GM18861 (cell line): ENCODE measurements at regions not wholly inside any gene's neighbourhood (a gene's known extent, or its start where the extent isn't known, plus 50 kb on each side); places are given as distances from the start of the nearest gene placed in this dataset.
"Not testable (repeated sequence)": the region's sequence is repeated elsewhere in the genome, so short reads cannot be mapped to it uniquely, and the experiment has no call there.

Experiments used
- ATAC-seq: cut with Tn5 transposase; IDR thresholded peaks from one replicate; pipeline ENCODE4 v1.9.1; 2021; ENCODE audit not compliant: unreplicated experiment

DNA sequence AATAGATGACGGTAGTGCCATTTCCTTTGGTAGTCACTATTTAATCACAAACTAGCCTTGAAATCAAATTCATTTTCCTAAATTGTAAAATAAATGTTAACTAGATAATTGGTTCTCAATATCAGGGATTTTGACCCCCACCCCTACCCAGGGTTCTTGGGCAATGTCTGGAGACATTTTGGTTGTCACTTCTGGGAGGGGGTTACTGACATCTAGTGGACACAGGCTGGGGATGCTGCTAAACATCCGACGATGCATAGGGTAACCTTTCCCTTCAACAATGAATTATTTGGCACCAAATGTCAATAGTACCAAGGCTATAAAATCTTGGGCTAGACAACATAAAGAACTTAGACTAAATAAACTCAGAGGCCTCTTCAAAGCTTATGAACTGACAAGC, 285.8 kb upstream of the TRPC5 start:
- no peak for ATAC-seq

DNA sequence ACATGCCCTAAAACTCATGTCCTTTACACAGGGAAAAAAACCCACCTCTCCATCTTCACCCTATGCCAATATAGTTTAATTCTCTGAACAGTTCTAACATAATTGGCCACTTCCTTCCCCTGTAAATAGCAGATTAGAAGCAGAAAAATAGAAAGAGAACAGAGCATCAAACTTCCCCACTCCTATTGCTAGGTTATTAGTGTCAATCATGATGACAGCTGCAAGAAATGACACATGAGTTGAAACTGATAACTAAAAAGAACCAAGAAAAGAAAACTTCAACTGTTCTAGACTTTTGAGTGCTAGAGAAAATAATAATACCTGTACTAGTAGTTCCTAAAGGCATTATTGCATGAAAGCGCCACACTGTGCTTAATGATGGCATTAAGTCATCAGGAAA, 284.5 kb upstream of the TRPC5 start:
- ATAC-seq: no peak

DNA sequence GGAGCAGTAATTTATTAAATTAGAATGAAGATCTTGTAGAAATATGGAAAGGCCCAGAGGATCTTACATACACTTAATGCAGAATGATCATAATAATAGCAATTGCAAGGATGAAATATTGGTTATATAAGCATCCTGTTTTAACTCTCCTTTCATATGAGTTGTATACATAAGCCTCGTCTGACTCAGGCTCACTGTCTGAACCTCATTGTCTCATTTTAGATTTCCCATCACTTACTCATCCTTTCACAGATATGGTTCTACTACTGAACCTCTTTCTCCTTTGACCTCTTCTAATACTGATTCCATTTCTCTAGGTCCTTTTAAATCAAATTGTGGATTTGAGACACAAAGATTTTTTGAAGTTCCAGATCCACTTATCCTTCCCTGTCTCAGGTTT, 277.3 kb upstream of the TRPC5 start:
- no peak for ATAC-seq

DNA sequence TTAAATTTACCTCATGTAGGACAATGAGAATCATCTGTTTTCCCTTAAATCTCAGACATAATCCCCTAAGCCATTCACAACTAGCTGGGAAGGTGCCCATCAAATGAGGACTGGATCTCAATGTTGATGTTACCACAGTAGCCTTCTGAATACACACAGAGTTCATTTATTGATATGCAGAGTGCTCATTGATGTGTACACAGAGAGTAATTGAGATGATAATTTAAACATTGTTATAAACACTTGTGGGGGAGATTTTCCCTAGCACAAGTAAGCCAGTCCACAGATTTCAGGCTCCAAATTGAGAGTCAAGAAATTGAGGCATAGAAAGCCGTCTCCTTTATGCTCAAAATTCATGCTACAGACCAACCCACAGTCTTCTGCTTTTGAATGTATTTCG, 273.4 kb upstream of the TRPC5 start:
- no peak for ATAC-seq

DNA sequence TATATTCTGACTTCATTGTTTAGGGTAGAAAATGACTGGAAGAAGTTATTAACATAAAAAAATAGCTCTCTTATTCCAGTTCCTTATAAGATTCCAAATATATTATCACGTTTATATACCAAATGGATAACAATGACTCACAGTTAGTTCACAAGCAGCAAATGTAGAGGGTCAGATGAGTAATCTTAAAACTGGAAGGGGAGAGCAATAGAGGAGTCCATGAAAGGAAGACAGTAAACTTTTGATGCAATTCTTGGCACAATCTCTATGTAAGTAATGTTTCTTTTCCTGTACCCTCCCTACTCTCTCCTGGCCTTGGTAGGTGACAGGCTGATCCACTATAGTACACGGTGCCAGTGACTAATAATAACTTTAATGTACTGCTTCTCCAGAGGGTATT, 259.0 kb upstream of the TRPC5 start:
- ATAC-seq: no peak

DNA sequence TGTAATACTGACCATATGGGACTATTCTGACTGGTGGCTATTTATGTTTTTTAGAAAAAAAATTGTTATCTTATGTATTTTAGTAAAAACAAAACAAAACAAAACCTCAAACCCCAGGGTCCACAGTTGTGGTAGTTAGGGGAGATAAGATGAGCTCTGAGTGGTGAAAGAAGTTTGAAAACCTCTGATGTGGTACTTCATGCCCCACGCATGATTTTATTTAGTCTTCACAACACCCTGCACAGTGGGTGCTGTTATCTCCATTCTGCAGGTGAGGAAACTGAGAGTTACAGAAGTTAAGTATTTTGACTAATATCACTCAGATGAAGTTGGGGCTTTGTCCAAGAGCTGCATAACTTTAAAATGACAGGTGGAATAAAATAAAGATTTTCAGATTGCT, 230.6 kb upstream of the TRPC5 start:
- no peak for ATAC-seq

DNA sequence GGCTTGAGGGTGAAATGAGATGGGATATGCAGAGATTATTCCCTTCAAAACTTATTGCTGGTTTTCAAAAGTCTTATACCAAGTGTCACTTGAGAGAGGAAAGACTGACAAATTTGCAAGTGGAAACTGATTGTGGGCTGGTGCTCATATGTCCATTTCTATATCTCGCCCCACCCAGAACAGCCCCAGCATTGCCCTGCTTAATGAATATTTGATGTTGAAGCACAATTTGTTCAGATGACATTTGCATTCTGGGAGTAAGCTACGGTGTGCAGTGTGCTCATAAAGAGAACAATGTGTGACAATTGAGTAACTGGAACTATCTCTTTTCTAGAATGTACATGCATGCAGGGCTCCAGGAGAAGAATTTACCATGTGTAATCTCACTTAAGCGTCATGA, 223.5 kb upstream of the TRPC5 start:
- no peak for ATAC-seq

DNA sequence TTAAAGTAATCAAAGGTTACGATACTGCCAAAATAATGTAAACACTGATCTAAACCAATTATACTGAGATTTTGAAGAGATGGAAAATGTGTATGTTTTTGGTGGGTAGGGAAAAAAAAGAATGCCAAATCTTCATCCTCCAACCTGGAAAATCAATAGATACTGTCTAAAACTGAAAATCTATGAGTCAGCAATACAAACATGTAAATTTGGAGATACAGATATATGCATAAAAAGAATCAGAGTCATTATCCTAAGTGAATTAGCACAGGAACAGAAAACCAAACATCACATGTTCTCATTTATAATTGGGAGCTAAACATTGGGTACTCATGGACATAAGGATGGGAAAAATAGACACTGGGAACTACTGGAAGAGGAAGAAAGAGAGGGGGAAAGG, 197.4 kb upstream of the TRPC5 start:
- no peak for ATAC-seq

DNA sequence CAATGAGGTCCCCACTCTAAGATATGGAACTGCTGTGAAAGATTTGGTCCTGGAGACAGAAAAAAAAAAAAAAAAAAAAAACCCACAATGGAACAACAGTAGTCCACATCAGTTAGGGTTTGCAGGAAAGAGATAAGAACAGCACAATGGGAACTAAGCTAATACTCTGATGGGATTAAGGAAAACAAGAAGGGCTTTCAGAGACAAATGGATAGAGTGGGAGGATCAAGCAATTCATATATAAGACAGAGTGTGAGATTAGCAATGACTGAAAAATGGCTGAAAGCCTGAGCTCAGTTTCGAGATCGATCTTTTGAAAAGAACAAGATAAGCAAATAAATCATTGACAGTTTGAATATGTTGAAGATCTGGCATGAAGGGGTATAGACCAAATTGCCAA, 188.4 kb upstream of the TRPC5 start:
- ATAC-seq: no peak

DNA sequence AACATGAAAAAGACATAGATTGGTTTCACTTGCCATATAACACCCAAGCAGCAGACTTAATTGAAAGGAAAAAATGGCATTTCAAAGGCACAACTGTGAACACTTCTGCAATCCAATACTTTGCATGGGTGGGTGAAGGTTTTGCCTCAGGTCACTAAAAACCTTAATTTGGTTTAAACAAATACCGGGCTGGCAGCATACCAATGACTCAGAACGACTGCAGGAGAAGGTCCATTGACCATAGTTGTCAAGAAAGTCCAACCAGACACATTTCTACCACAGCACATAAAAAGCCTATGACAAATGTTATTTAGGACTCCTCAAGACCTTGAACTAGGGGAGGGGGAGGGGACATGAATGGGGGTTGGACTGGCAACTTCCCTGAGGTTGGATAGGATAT, 183.6 kb upstream of the TRPC5 start:
- ATAC-seq: no peak

DNA sequence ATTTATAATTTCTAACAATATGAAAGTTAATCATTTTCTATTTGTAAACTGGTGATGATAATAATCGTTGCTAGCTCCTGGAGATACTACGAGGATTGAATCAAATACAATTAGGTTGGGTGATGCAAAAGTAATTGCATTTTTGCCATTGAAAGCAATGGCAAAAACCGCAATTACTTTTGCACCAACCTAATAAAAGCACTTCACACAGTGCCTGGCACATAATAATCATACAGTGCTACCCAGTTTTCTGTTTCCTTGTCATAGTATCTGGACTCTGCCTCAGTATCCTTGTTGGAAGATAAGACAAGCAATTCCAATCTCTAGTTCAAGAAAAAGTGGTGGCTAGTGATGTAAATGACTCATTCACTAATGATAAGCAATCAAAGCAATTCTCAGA, 176.8 kb upstream of the TRPC5 start:
- ATAC-seq: no peak

DNA sequence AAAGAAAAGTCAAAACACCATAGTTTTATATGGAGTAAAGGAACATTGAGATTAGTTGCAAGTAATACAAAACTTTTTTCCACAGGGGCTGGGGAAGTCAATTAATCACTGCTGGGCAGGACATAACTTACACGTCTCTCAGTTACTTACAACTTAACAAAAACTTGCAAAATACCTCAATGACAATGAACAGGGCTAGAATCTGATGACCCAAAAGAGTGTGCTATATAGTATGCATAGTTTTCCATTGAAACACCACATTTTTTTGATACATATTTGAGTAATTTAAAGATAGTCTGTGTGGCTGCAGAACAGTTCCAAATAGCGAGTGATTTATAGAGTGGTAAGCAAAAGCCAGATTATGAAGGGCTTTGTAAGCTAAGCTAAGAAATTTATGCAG, 172.3 kb upstream of the TRPC5 start:
- no peak for ATAC-seq

DNA sequence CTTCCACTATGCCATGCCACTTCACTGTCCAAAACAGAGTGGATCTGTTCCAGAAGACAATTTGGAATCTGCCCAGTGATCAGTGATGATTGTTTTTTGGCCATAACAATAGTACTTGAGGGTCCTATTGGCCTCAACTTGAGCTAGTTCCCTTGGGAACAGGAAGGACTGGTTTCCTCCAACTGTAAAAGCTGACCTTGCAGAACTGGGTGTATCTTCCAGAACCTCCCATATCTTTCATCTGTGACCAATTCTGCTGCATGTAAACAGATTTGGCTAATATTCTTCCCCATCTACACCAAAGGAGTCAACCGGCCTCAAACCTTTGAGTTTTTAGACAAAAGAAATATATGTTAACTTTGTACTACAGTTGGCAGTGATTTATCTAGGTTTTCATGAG, 165.1 kb upstream of the TRPC5 start:
- no peak for ATAC-seq

DNA sequence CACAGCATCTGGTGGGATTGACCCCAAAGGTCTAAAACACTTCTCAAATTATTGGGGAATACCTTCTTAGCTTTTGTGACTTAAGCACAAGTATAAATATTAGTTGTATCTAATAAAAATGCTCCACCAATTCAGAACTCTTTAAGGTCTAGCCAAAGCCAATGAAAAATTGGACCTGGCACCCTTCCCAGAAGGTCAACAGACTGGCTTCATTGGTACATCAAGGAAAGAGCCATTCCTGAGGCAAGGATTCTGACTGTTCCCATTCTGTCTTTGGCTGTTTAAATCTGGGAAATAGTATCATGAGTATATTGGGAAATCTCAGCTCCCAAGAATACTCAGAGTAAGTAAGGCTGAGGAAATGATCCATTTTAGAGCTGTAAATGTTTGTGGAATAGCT, 153.0 kb upstream of the TRPC5 start:
- ATAC-seq: no peak

DNA sequence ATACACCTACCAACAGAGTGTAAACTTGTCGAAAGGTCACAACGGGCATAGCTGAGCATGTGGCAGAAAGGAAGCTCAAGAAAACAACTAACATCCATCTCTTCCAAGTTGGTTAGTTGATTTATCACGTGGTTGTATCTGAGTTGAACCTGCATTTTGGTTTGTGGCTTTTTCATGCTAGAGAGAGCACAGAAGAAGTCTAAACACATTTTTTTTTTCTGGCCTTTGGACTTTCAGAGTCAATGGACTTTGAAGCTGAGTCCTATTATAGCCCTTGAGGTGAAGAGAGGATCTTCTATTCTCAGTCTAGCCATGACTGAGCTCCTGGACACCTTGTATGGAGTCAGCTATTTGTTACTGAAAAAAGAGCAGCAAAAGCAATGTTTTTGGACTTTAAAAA, 150.6 kb upstream of the TRPC5 start:
- ATAC-seq: no peak

DNA sequence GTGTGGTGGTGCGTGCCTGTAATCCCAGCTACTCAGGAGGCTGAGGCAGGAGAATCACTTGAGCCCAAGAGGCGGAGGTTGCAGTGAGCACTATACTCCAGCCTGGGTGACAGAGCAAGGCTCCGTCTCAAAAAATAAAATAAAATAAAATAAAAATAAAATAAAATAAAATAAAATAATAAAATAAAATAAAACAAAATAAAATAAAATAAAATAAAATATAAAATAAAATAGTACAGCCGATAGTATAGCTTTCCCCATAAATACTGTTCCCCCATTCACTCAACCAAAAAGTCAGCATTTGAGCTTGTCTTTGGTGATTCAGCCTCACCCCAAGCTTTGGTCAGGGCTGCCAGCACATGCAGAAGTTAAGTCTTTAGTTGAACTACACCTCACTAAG, 144.2 kb upstream of the TRPC5 start:
- not testable (repeated sequence) for ATAC-seq

DNA sequence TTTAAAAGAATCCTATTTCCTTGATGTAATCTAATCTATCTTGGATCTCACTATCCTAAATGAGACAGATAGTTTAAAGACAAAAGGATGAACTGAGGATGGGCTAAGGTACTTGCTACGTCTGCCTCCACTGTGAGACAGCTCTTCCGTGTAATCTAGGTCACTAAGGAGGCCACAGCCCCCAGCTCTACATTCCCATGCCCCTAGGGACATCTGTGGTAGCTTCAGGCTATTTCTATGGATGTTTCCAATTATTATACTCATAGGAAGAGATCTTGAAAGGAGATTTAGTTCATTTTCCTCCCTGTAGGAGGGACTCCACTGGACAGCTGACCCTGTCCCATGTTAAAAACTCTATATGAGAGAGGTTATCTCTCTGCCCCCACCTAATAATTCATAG, 140.8 kb upstream of the TRPC5 start:
- ATAC-seq: no peak

DNA sequence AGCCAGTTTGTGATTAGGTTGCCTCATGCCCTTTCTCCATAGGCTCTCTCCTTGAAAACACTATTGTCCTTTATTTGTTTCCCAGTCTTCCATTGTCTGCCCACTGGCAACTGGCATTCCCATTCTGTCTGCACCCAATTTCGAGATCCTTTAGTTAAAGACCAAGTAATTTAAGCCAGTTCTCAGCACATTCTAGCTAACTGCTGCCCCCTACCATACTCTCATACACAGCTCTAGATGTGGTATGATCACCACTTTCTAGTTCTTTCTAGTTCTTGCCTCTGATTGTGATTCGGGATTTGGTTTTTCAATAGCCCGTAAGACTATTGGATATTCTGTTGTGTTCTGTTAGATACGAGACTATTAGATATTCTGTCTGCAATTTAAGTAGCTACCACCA, 135.8 kb upstream of the TRPC5 start:
- no peak for ATAC-seq

DNA sequence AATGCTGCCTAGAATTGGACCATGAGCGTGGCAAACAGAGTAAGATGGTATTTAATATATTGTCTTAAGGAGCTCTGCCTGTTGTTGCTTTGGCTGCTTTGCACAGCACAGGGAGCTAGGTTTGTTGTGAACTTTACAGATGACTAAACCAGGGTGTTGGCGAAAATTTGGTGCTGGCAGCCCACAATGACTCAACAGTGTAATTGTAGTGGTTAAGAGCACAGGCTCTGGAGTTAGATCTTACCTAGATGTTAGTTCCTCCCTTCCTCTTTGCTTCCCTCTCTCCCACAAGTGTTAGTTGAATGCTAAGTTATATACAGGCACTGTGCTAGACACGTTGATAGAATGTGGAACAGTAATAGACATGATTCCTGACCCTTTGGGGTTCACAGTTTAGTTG, 128.9 kb upstream of the TRPC5 start:
- ATAC-seq: no peak

DNA sequence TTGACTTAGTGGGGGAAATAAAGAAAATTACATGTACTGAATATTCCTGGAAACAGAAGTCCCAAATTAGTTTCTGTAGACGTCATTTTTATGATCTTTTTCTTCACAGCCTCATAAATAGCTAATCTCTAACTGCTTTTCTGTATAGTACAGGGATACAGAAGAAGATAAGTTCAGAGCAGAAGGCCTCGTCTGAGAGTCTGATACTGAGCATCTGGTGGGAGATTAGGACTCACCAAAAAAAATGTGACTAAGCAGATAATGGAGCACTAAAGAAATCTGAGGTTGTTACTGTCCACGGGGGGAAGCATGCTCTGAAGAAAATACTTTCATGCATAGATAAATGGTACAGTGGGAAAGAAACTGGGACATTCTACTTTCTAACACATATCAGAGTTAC, 115.3 kb upstream of the TRPC5 start:
- no peak for ATAC-seq

DNA sequence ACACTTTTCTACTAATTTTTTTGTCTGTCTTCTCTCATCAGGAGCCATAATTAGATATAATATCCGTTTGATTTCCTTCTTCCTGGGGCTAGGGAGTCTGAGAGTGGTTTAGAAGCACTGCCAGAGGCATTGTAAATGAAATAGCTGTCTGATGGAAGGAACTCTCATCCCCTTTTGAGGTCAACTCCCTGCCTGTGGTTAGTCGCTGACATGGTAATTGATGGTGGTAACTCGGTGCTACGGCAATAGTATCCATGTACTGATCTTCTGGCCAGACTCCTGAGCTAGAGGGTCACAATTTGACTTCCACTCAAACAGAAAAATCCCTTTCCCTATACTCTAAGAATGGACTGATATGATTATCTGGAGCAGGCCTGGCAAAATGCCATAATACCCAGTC, 108.1 kb upstream of the TRPC5 start:
- ATAC-seq: no peak

DNA sequence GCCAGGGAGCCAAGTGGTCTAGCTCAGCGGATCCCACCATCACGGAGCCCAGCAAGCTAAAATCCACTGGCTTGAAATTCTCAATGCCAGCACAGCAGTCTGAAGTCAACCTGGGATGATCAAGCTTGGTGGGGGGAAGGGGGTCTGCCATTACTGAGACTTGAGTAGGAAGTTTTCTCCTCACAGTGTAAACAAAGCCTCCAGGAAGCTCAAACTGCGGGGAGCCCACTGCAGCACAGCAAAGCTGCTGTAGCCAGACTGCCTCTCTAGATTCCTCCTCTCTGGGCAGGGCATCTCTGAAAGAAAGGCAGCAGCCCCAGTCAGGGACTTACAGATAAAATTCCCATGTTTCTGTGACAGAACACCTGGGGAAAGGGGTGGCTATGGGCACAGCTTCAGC, 98.8 kb upstream of the TRPC5 start:
- ATAC-seq: not testable (repeated sequence)

DNA sequence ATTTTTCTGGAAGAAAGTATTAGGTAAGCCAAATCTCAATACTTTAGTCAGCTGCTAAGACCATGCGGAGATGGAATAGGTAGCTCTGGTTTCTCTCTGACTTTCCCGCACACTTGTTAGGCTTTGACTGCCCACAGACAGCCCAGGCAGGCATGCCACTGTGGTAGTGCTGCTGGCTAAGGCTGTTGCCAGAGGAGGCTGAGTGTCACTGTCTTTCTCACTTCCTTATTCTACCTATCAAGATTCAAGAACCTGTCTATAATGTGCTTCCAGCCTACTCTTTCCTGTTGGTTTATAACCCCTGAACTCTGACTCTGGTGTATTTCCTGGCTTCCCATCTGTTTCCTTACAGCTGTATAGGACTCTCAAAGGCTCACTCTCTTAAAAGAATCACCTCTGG, 81.8 kb upstream of the TRPC5 start:
- ATAC-seq: no peak

DNA sequence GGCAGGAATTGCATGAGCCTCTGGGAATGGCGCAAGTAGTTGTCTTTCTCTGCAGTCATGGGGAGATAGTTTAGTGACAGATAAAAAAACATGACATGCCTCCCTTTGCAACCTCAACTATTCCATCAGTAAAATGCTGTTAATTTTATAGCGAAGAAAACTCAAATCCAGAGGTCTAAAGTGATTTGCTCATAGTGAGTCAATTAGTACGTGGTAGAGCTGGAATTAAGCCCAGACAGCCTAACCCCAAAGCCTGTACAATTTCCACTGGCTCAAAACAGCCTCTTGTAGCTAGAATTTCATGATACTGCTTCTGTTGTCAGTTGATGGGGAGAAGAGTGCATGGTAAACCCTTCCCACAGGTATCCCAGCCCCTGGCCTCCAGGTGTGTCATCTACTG, 81.3 kb upstream of the TRPC5 start:
- no peak for ATAC-seq
